CD4-positive, alpha-beta T cell treated with Interleukin-1 beta for 1 hour (primary cell): ENCODE measurements at regions not wholly inside any gene's neighbourhood (a gene's known extent, or its start where the extent isn't known, plus 50 kb on each side); places are given as distances from the start of the nearest gene placed in this dataset.

ENCODE experiments used
- DNase-seq, 2 donors: peaks; one replicate each; pipeline ENCODE4 v3.0.0-alpha.2; 2020 to 2022

GRCh38 chr7:14960721-14961120 lies 58.2 kb upstream of the DGKB start:
- no peak for DNase-seq

- no peak for DNase-seq
Measured at GRCh38 chr7:14959339-14959738, 56.8 kb upstream of the DGKB start.

- no peak for DNase-seq
Measured at GRCh38 chr7:14954035-14954434, 51.5 kb upstream of the DGKB start.
